Esophagus muscularis mucosa (tissue), 3 donors: ENCODE measurements at regions not wholly inside any gene's neighbourhood (a gene's known extent, or its start where the extent isn't known, plus 50 kb on each side); places are given as distances from the start of the nearest gene placed in this dataset.

Source experiments
- POLR2A ChIP-seq: fragments of 450-650 bp; IDR thresholded peaks from one replicate; pipeline ENCODE4 v1.6.1; 2017; ENCODE audit warnings: antibody characterized with exemption, moderate library complexity, mild to moderate bottlenecking, low read depth
- POLR2AphosphoS5 ChIP-seq, 2 donors: sonication (generic); formaldehyde crosslinking; IDR thresholded peaks; one replicate each; pipeline ENCODE4 v1.6.1; 2017; ENCODE audit warnings: antibody characterized with exemption in 2 of 2
- TF ChIP-seq, protein P1 (sequence below), 3 experiments: fragments of 200-600 bp in 2 of 3; fragments of 450-650 bp in 1 of 3; sonication (generic) in 2 of 3; IDR thresholded peaks; one replicate each; pipeline ENCODE4 v1.5.1; 2017 to 2019; ENCODE audit warnings: antibody characterized with exemption in 3 of 3, mild to moderate bottlenecking in 2 of 3, moderate library complexity in 1 of 3

DNA sequence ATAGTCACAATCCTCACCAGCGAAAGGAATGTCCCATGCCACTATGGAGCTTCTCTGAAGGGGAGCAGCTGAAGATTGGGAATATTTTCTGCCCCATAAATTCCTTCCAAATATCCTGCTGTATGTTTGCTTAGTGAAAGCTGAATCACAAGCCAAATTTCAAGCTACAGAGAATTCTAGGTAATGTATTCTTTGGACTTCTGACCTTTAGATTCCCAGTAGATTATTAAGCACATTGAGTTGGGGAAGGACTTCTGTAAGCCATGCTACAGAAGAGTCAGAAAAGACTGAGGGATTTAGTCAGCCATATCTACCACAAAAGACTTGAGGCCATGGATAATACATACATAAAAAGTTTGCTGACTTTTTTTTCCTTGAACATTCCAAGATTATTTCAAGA is 1342.0 kb upstream of the NUDT12 start:
- TF ChIP-seq POLR2AphosphoS5 (IDR thresholded peaks at IDR 0.05) (no peak), POLR2A (no peak)
- TF ChIP-seq, protein P1, sequence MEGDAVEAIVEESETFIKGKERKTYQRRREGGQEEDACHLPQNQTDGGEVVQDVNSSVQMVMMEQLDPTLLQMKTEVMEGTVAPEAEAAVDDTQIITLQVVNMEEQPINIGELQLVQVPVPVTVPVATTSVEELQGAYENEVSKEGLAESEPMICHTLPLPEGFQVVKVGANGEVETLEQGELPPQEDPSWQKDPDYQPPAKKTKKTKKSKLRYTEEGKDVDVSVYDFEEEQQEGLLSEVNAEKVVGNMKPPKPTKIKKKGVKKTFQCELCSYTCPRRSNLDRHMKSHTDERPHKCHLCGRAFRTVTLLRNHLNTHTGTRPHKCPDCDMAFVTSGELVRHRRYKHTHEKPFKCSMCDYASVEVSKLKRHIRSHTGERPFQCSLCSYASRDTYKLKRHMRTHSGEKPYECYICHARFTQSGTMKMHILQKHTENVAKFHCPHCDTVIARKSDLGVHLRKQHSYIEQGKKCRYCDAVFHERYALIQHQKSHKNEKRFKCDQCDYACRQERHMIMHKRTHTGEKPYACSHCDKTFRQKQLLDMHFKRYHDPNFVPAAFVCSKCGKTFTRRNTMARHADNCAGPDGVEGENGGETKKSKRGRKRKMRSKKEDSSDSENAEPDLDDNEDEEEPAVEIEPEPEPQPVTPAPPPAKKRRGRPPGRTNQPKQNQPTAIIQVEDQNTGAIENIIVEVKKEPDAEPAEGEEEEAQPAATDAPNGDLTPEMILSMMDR (IDR thresholded peaks at IDR 0.05): no peak
